ENCODE measurements at regions not wholly inside any gene's neighbourhood (a gene's known extent, or its start where the extent isn't known, plus 50 kb on each side); places are given as distances from the start of the nearest gene placed in this dataset.
"Not testable (repeated sequence)": the region's sequence is repeated elsewhere in the genome, so short reads cannot be mapped to it uniquely, and the experiment has no call there.

DNA sequence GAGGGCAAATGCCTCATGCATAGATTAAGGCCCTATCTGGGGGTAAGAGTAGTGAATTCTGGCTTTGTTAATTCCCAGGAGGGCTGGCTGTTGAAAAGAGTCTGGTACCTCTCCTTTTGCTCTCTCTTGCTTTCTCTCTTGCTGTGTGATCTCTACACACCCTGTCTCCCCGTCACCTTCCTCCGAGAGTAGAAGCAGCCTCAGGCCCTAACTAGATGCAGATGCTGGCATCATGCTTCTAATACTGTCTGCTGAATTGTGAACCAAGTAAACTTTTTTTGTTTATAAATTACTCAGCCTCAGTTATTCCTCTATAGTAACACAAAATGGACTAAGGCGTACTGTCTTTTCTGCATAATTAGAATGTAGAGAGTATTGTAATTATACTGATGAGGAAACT is 908.1 kb downstream of the DIPK2A start:
- DNase-seq (no peak), ATAC-seq (no peak)
- Histone ChIP-seq H3K4me1 (no peaks in the 10 kb centered on the region), H3K9me3 (no peaks in the 10 kb centered on the region), H3K27ac (no peak overlapping the region), H3K36me3 (no peaks in the 10 kb centered on the region), H3K27me3 (no peaks in the 10 kb centered on the region), H3K4me3 (no peak overlapping the region)
- TF ChIP-seq, protein P1, sequence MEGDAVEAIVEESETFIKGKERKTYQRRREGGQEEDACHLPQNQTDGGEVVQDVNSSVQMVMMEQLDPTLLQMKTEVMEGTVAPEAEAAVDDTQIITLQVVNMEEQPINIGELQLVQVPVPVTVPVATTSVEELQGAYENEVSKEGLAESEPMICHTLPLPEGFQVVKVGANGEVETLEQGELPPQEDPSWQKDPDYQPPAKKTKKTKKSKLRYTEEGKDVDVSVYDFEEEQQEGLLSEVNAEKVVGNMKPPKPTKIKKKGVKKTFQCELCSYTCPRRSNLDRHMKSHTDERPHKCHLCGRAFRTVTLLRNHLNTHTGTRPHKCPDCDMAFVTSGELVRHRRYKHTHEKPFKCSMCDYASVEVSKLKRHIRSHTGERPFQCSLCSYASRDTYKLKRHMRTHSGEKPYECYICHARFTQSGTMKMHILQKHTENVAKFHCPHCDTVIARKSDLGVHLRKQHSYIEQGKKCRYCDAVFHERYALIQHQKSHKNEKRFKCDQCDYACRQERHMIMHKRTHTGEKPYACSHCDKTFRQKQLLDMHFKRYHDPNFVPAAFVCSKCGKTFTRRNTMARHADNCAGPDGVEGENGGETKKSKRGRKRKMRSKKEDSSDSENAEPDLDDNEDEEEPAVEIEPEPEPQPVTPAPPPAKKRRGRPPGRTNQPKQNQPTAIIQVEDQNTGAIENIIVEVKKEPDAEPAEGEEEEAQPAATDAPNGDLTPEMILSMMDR (IDR thresholded peaks at IDR 0.05), result no peak
- intact Hi-C loops (cut with DNase I), result no loop called here

DNA sequence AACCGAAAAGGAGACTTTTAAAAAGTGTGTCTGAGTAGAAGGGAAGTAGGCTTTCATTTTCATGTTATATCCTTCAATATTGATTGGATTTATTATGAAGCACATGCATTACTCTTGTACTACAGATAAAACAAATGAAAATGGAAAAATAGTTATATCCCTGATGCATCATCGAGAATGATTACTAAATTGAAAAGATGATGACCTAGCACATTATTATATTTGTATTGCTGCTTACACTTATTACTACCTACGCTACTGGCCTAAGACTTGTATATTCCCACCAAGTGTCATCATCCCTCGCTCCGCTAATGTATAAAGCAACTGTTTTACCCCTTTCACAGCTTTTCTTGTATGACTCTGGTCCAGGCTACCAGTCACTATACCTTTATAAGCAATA is 922.4 kb downstream of the DIPK2A start:
- intact Hi-C loops (cut with DNase I), result no loop called here
- Histone ChIP-seq H3K27me3 (no peaks in the 10 kb centered on the region), H3K9me3 (no peaks in the 10 kb centered on the region), H3K4me1 (no peaks in the 10 kb centered on the region), H3K4me3 (no peak overlapping the region), H3K36me3 (no peaks in the 10 kb centered on the region), H3K27ac (no peak overlapping the region)
- ATAC-seq (no peak), DNase-seq (no peak)
- TF ChIP-seq, protein P1 (IDR thresholded peaks at IDR 0.05), result no peak

DNA sequence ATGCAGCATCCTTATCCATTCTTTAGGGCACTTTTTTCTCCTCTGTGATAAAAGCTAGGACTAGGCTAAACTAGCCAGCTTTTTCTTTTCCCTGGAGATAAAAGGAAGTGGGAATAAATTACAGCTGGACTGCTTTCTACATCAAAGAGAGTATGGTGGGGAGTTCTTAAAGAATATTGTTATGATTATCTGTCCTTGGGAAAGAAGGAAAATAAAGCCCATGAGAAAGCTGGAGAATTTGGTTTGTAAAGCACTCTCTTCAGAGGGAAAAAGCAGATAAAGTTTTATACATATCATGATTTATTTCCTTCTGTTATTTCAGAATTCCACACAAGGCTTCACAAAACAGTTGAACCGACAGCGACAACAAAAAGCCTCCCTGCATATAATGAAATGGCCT is 923.0 kb downstream of the DIPK2A start:
- Histone ChIP-seq H3K4me1 (no peaks in the 10 kb centered on the region), H3K27ac (no peak overlapping the region), H3K27me3 (no peaks in the 10 kb centered on the region), H3K36me3 (no peaks in the 10 kb centered on the region), H3K4me3 (no peak overlapping the region), H3K9me3 (no peaks in the 10 kb centered on the region)
- DNase-seq (no peak), ATAC-seq (no peak)
- intact Hi-C loops (cut with DNase I), result no loop called here
- TF ChIP-seq, protein P1 (IDR thresholded peaks at IDR 0.05), result no peak

DNA sequence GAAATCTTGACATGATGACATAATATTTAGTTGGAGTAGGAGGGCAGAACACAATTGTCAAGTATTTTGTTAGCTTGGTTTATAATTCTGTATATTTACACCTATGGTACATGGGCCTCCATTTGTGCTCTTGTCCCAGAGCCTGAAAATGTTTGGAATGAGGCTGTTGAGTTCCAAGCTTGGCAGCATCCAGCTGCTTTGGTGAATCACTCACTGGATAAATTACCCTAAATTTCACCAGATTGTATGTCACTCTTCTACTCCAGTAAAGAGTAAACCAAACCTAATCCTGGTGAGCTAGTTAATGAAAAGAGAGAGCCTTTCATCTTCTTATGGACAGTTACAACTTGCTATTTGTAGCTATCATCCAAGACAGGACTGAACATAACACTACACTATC is 928.7 kb downstream of the DIPK2A start:
- no peak for ATAC-seq
- TF ChIP-seq, protein P1 (IDR thresholded peaks at IDR 0.05), result no peak

DNA sequence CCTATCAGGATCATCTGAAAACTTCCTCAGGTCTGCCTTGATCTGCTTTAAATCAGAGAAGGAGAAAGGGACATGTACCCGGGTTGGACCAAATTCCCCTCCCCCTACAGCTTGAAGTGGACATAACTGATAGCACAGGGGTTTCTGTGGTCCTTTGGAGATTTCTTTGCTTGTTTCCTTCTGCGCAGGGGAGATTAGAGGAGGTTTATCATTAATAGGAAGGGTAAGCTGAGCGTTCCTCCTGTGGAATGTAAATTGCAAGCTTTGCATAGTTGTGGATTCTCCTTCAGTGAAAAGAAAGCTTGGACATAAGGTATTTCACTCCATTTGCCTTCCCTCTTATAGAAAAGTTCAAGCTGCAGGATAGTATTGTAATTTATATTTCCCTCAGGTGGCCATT is 936.0 kb downstream of the DIPK2A start:
- H3K27ac ChIP-seq; H3K4me1 ChIP-seq; ATAC-seq; H3K4me3 ChIP-seq; H3K36me3 ChIP-seq; H3K27me3 ChIP-seq; DNase-seq; intact Hi-C loops (cut with DNase I): not testable (repeated sequence)
- H3K9me3 ChIP-seq, result peaks cover 0 to 24% of the 10 kb centered on the region in 2 donors

More for the DNA sequence above, 928.7 kb downstream of the DIPK2A start:
- intact Hi-C loops (cut with DNase I), result no loop called here
- Histone ChIP-seq H3K27me3 (no peaks in the 10 kb centered on the region), H3K9me3 (peaks cover 0 to 10% of the 10 kb centered on the region in 2 donors), H3K36me3 (no peaks in the 10 kb centered on the region), H3K4me3 (no peak overlapping the region), H3K4me1 (no peaks in the 10 kb centered on the region), H3K27ac (no peak overlapping the region)
- DNase-seq, result no peak

DNA sequence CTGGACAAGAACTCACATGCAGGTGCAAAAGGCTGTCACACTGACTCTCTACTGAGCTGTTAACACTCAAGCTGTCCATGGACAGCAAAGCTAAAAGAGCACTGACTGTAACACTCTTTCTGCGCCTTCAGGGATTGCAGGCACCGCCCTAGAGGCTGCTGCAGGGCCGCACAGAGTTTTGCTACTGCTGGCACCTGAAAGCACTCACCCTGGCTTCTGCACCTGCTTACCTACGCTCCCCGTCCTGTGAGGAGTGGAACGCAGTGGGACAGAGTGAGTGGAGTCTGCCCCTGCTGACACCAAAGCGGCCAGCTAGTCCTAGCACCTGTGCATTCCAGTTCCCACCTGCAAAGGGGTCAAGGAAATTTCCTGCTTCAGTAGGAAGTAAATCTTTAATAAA is 941.3 kb downstream of the DIPK2A start:
- Histone ChIP-seq H3K27me3 (no peaks in the 10 kb centered on the region), H3K4me1 (no peaks in the 10 kb centered on the region), H3K4me3 (no peak overlapping the region), H3K36me3 (no peaks in the 10 kb centered on the region), H3K27ac (no peak overlapping the region), H3K9me3 (peaks cover 0 to 10% of the 10 kb centered on the region in 2 donors)
- TF ChIP-seq, protein P1 (IDR thresholded peaks at IDR 0.05), result no peak
- intact Hi-C loops (cut with DNase I), result no loop called here
- ATAC-seq (no peak), DNase-seq (peak in 1 of 4 donors; percentile 37)

Data from left lung (tissue), 4 donors.